WTC11 (cell line): ENCODE measurements at regions not wholly inside any gene's neighbourhood (a gene's known extent, or its start where the extent isn't known, plus 50 kb on each side); places are given as distances from the start of the nearest gene placed in this dataset.

Source experiments
- ATAC-seq: fragments of 200-7000 bp; cut with Tn5 transposase; 2 replicates; pipeline ENCODE4 v1.10.0; 2021; ENCODE audit warnings: mild to moderate bottlenecking, moderate library complexity
- CTCF ChIA-PET: fragments of 300-600 bp; sonication (Branson Sonifier 250); formaldehyde crosslinking; loops from one replicate; lab custom pipeline; 2021; ENCODE audit warnings: antibody characterized with exemption; lab: Charles Lee
- POLR2A ChIA-PET: fragments of 350-600 bp; sonication (Branson Sonifier 250); formaldehyde crosslinking; loops from one replicate; lab custom pipeline; 2021; ENCODE audit warnings: antibody characterized with exemption; lab: Charles Lee
- DNase-seq: peaks from one replicate; pipeline ENCODE4 v3.0.0; 2021; ENCODE audit warnings: low spot score
- H3K27ac Mint-ChIP-seq: 2 replicates; pipeline ENCODE4 v1.8.0; 2021; ENCODE audit warnings: mixed read lengths
- H3K27me3 Mint-ChIP-seq: 2 replicates; pipeline ENCODE4 v1.8.0; 2021; ENCODE audit warnings: low read depth, mild to moderate bottlenecking, moderate library complexity, mixed read lengths
- H3K36me3 Mint-ChIP-seq: 2 replicates; pipeline ENCODE4 v1.8.0; 2021; ENCODE audit warnings: mixed read lengths
- H3K4me1 Mint-ChIP-seq: 2 replicates; pipeline ENCODE4 v1.8.0; 2022; ENCODE audit warnings: mixed read lengths
- H3K4me3 Mint-ChIP-seq: 2 replicates; pipeline ENCODE4 v1.8.0; 2021; ENCODE audit warnings: mild to moderate bottlenecking, moderate library complexity, mixed read lengths
- H3K9me3 Mint-ChIP-seq: 2 replicates; pipeline ENCODE4 v1.8.0; 2021; ENCODE audit warnings: mixed read lengths
- CBFB ChIP-seq: sonication (generic); formaldehyde crosslinking; IDR thresholded peaks from 2 replicates; pipeline ENCODE4 v1.8.1; 2022; ENCODE audit warnings: mild to moderate bottlenecking, low read depth, missing genetic modification reagents
- ETV6 ChIP-seq: sonication (generic); formaldehyde crosslinking; IDR thresholded peaks from 2 replicates; pipeline ENCODE4 v1.8.1; 2022; ENCODE audit warnings: mild to moderate bottlenecking, missing genetic modification reagents
- GABPB1 ChIP-seq: sonication (generic); formaldehyde crosslinking; IDR thresholded peaks from 2 replicates; pipeline ENCODE4 v1.8.1; 2023; ENCODE audit warnings: mild to moderate bottlenecking, missing genetic modification reagents
- GRHL2 ChIP-seq: fragments of 250-450 bp; sonication (Bioruptor Pico); IDR thresholded peaks from 2 replicates; pipeline ENCODE4 v1.8.0; 2022; ENCODE audit warnings: mild to moderate bottlenecking, moderate library complexity; ENCODE audit not compliant: insufficient replicate concordance, severe bottlenecking
- GTF2I ChIP-seq: fragments of 250-450 bp; sonication (Bioruptor Pico); conservative IDR thresholded peaks from 2 replicates; pipeline ENCODE4 v1.4.0; 2021; ENCODE audit warnings: mild to moderate bottlenecking
- HMGA2 ChIP-seq: fragments of 250-450 bp; sonication (Bioruptor Pico); IDR thresholded peaks from 2 replicates; pipeline ENCODE4 v1.4.0; 2021; ENCODE audit warnings: mild to moderate bottlenecking, moderate library complexity
- IRF1 ChIP-seq: sonication (generic); formaldehyde crosslinking; IDR thresholded peaks from 2 replicates; pipeline ENCODE4 v1.8.0; 2023; ENCODE audit warnings: missing genetic modification reagents
- NFATC4 ChIP-seq: fragments of 250-450 bp; sonication (Bioruptor Pico); IDR thresholded peaks from 2 replicates; pipeline ENCODE4 v1.9.0; 2021; ENCODE audit warnings: mild to moderate bottlenecking
- PRDM15 ChIP-seq: sonication (generic); formaldehyde crosslinking; IDR thresholded peaks from 2 replicates; pipeline ENCODE4 v1.8.0; 2022; ENCODE audit warnings: missing genetic modification reagents
- RORB ChIP-seq: fragments of 250-450 bp; sonication (Bioruptor Pico); IDR thresholded peaks from 2 replicates; pipeline ENCODE4 v1.9.0; 2021; ENCODE audit warnings: mild to moderate bottlenecking
- ZNF263 ChIP-seq: sonication (generic); formaldehyde crosslinking; IDR thresholded peaks from 2 replicates; pipeline ENCODE4 v1.8.1; 2022; ENCODE audit warnings: low read depth, mild to moderate bottlenecking, moderate library complexity, missing genetic modification reagents
- ZNF425 ChIP-seq: fragments of 250-450 bp; sonication (Bioruptor Pico); conservative IDR thresholded peaks from 2 replicates; pipeline ENCODE4 v1.9.0; 2021; ENCODE audit warnings: mild to moderate bottlenecking
- TF ChIP-seq, protein P1 (sequence below): sonication (generic); formaldehyde crosslinking; IDR thresholded peaks from 2 replicates; pipeline ENCODE4 v1.8.0; 2023; ENCODE audit warnings: mild to moderate bottlenecking, missing genetic modification reagents
- TF ChIP-seq, protein P2 (sequence below): fragments of 250-450 bp; sonication (Bioruptor Pico); IDR thresholded peaks from 2 replicates; pipeline ENCODE4 v1.8.0; 2021; ENCODE audit warnings: mild to moderate bottlenecking
- TF ChIP-seq, protein P3 (sequence below): sonication (generic); formaldehyde crosslinking; IDR thresholded peaks from 2 replicates; pipeline ENCODE4 v1.8.1; 2022; ENCODE audit warnings: mild to moderate bottlenecking, missing genetic modification reagents, moderate library complexity, borderline replicate concordance
- TF ChIP-seq, protein P4 (sequence below): sonication (generic); formaldehyde crosslinking; IDR thresholded peaks from 2 replicates; pipeline ENCODE4 v1.8.1; 2023; ENCODE audit warnings: mild to moderate bottlenecking, missing genetic modification reagents
- TF ChIP-seq, protein P5 (sequence below): sonication (generic); formaldehyde crosslinking; IDR thresholded peaks from 2 replicates; pipeline ENCODE4 v1.8.1; 2023; ENCODE audit warnings: mild to moderate bottlenecking, missing genetic modification reagents, moderate library complexity
- TF ChIP-seq, protein P6 (sequence below): sonication (generic); formaldehyde crosslinking; IDR thresholded peaks from 2 replicates; pipeline ENCODE4 v1.8.1; 2023; ENCODE audit warnings: mild to moderate bottlenecking, missing genetic modification reagents, moderate library complexity
- TF ChIP-seq, protein P7 (sequence below): fragments of 250-450 bp; sonication (Bioruptor Pico); IDR thresholded peaks from 2 replicates; pipeline ENCODE4 v1.9.0; 2021; ENCODE audit warnings: mild to moderate bottlenecking

DNA sequence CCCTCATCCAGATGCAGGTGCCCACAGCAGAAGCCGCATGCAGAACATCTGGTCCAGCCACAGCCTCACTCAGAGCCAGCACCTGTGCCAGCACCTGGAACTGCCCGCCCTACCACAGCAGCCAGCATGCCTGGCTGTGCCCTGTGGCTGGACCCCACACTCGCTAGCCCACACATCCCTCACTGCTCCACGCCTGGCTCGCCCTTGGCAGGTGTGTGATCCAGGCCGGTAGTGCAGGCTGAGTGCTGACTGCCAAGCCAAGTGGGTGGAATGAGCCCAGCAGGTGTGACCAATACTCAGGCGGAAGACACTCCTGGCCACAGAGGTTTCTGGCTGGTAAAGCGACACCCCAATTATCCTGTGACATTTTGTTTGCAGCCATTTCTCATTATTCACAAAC is 162.4 kb upstream of the ROBO1 start:
- H3K9me3 Mint-ChIP-seq: no peaks in the 10 kb centered on the region
- no peak overlapping the region for H3K27ac Mint-ChIP-seq
- TF ChIP-seq GRHL2 (CRISPR knock-in tag) (no peak), PRDM15 (CRISPR knock-in tag) (no peak), ZNF263 (no peak), IRF1 (CRISPR knock-in tag) (no peak), ETV6 (CRISPR knock-in tag) (no peak), RORB (CRISPR knock-in tag) (no peak), NFATC4 (CRISPR knock-in tag) (no peak), GABPB1 (CRISPR knock-in tag) (no peak), HMGA2 (CRISPR knock-in tag) (no peak), GTF2I (no peak), CBFB (CRISPR knock-in tag) (no peak), ZNF425 (CRISPR knock-in tag) (no peak)
- TF ChIP-seq, protein P1, sequence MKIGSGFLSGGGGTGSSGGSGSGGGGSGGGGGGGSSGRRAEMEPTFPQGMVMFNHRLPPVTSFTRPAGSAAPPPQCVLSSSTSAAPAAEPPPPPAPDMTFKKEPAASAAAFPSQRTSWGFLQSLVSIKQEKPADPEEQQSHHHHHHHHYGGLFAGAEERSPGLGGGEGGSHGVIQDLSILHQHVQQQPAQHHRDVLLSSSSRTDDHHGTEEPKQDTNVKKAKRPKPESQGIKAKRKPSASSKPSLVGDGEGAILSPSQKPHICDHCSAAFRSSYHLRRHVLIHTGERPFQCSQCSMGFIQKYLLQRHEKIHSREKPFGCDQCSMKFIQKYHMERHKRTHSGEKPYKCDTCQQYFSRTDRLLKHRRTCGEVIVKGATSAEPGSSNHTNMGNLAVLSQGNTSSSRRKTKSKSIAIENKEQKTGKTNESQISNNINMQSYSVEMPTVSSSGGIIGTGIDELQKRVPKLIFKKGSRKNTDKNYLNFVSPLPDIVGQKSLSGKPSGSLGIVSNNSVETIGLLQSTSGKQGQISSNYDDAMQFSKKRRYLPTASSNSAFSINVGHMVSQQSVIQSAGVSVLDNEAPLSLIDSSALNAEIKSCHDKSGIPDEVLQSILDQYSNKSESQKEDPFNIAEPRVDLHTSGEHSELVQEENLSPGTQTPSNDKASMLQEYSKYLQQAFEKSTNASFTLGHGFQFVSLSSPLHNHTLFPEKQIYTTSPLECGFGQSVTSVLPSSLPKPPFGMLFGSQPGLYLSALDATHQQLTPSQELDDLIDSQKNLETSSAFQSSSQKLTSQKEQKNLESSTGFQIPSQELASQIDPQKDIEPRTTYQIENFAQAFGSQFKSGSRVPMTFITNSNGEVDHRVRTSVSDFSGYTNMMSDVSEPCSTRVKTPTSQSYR (CRISPR knock-in tag): no peak
- TF ChIP-seq, protein P2, sequence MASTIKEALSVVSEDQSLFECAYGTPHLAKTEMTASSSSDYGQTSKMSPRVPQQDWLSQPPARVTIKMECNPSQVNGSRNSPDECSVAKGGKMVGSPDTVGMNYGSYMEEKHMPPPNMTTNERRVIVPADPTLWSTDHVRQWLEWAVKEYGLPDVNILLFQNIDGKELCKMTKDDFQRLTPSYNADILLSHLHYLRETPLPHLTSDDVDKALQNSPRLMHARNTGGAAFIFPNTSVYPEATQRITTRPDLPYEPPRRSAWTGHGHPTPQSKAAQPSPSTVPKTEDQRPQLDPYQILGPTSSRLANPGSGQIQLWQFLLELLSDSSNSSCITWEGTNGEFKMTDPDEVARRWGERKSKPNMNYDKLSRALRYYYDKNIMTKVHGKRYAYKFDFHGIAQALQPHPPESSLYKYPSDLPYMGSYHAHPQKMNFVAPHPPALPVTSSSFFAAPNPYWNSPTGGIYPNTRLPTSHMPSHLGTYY (CRISPR knock-in tag): no peak
- TF ChIP-seq, protein P3, sequence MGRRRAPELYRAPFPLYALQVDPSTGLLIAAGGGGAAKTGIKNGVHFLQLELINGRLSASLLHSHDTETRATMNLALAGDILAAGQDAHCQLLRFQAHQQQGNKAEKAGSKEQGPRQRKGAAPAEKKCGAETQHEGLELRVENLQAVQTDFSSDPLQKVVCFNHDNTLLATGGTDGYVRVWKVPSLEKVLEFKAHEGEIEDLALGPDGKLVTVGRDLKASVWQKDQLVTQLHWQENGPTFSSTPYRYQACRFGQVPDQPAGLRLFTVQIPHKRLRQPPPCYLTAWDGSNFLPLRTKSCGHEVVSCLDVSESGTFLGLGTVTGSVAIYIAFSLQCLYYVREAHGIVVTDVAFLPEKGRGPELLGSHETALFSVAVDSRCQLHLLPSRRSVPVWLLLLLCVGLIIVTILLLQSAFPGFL: no peak
- TF ChIP-seq, protein P4, sequence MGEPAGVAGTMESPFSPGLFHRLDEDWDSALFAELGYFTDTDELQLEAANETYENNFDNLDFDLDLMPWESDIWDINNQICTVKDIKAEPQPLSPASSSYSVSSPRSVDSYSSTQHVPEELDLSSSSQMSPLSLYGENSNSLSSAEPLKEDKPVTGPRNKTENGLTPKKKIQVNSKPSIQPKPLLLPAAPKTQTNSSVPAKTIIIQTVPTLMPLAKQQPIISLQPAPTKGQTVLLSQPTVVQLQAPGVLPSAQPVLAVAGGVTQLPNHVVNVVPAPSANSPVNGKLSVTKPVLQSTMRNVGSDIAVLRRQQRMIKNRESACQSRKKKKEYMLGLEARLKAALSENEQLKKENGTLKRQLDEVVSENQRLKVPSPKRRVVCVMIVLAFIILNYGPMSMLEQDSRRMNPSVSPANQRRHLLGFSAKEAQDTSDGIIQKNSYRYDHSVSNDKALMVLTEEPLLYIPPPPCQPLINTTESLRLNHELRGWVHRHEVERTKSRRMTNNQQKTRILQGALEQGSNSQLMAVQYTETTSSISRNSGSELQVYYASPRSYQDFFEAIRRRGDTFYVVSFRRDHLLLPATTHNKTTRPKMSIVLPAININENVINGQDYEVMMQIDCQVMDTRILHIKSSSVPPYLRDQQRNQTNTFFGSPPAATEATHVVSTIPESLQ (CRISPR knock-in tag): no peak
- TF ChIP-seq, protein P5, sequence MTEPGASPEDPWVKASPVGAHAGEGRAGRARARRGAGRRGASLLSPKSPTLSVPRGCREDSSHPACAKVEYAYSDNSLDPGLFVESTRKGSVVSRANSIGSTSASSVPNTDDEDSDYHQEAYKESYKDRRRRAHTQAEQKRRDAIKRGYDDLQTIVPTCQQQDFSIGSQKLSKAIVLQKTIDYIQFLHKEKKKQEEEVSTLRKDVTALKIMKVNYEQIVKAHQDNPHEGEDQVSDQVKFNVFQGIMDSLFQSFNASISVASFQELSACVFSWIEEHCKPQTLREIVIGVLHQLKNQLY (CRISPR knock-in tag): no peak
- TF ChIP-seq, protein P6, sequence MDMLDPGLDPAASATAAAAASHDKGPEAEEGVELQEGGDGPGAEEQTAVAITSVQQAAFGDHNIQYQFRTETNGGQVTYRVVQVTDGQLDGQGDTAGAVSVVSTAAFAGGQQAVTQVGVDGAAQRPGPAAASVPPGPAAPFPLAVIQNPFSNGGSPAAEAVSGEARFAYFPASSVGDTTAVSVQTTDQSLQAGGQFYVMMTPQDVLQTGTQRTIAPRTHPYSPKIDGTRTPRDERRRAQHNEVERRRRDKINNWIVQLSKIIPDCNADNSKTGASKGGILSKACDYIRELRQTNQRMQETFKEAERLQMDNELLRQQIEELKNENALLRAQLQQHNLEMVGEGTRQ (CRISPR knock-in tag): no peak
- TF ChIP-seq, protein P7, sequence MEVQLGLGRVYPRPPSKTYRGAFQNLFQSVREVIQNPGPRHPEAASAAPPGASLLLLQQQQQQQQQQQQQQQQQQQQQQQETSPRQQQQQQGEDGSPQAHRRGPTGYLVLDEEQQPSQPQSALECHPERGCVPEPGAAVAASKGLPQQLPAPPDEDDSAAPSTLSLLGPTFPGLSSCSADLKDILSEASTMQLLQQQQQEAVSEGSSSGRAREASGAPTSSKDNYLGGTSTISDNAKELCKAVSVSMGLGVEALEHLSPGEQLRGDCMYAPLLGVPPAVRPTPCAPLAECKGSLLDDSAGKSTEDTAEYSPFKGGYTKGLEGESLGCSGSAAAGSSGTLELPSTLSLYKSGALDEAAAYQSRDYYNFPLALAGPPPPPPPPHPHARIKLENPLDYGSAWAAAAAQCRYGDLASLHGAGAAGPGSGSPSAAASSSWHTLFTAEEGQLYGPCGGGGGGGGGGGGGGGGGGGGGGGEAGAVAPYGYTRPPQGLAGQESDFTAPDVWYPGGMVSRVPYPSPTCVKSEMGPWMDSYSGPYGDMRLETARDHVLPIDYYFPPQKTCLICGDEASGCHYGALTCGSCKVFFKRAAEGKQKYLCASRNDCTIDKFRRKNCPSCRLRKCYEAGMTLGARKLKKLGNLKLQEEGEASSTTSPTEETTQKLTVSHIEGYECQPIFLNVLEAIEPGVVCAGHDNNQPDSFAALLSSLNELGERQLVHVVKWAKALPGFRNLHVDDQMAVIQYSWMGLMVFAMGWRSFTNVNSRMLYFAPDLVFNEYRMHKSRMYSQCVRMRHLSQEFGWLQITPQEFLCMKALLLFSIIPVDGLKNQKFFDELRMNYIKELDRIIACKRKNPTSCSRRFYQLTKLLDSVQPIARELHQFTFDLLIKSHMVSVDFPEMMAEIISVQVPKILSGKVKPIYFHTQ (CRISPR knock-in tag): no peak
- TF ChIP-seq, all 79 proteins: peak for 0
- Mint-ChIP-seq H3K4me1 (no peaks in the 10 kb centered on the region), H3K27me3 (peaks cover 2% of the 10 kb centered on the region; the same call in 1 of the 2 replicates), H3K36me3 (no peaks in the 10 kb centered on the region), H3K4me3 (no peak overlapping the region)
- no peak for DNase-seq
- ChIA-PET CTCF (no interaction called here), POLR2A (no interaction called here)
- peak; percentile 24; the same call in 1 of the 2 replicates for ATAC-seq
